ENCODE measurements at regions not wholly inside any gene's neighbourhood (a gene's known extent, or its start where the extent isn't known, plus 50 kb on each side); places are given as distances from the start of the nearest gene placed in this dataset.

GRCh38 chr16:51085271-51085670 lies 65.8 kb downstream of the SALL1 start:
- DNase-seq (ENCODE audit: insufficient read length, low spot score) (no peak), FAIRE-seq (no peak)

- no peak for DNase-seq (ENCODE audit: insufficient read length, low spot score)
- FAIRE-seq: no peak
These were observed 66.8 kb downstream of the SALL1 start for GRCh38 chr16:51084074-51084928.

GRCh38 chr16:51072591-51072990 lies 78.5 kb downstream of the SALL1 start:
- FAIRE-seq (no peak), DNase-seq (ENCODE audit: insufficient read length, low spot score) (no peak)

GRCh38 chr16:51071326-51071725 lies 79.7 kb downstream of the SALL1 start:
- DNase-seq (ENCODE audit: insufficient read length, low spot score) (no peak), FAIRE-seq (no peak)

- FAIRE-seq: no peak
- DNase-seq (ENCODE audit: insufficient read length, low spot score): no peak
These were observed 83.7 kb downstream of the SALL1 start for GRCh38 chr16:51067352-51067751.

- FAIRE-seq (no peak), DNase-seq (ENCODE audit: insufficient read length, low spot score) (no peak)
These were observed 89.0 kb downstream of the SALL1 start for GRCh38 chr16:51062039-51062438.

- FAIRE-seq: no peak
- DNase-seq (ENCODE audit: insufficient read length, low spot score): no peak
These were observed 89.7 kb downstream of the SALL1 start for GRCh38 chr16:51061328-51061727.

- FAIRE-seq (no peak), DNase-seq (ENCODE audit: insufficient read length, low spot score) (no peak)
These were observed 93.1 kb downstream of the SALL1 start for GRCh38 chr16:51057969-51058337.

GRCh38 chr16:51057102-51057793 lies 93.8 kb downstream of the SALL1 start:
- FAIRE-seq (no peak), DNase-seq (ENCODE audit: insufficient read length, low spot score) (no peak)

- no peak for FAIRE-seq
- no peak for DNase-seq (ENCODE audit: insufficient read length, low spot score)
These were observed 94.7 kb downstream of the SALL1 start for GRCh38 chr16:51056331-51056730.

GRCh38 chr16:51055434-51055833 lies 95.6 kb downstream of the SALL1 start:
- no peak for DNase-seq (ENCODE audit: insufficient read length, low spot score)
- no peak for FAIRE-seq

GRCh38 chr16:51053775-51054174 lies 97.3 kb downstream of the SALL1 start:
- DNase-seq (ENCODE audit: insufficient read length, low spot score) (no peak), FAIRE-seq (no peak)

- FAIRE-seq: no peak
- DNase-seq (ENCODE audit: insufficient read length, low spot score): no peak
These were observed 99.4 kb downstream of the SALL1 start for GRCh38 chr16:51051671-51052070.

GRCh38 chr16:51050377-51050706 lies 100.7 kb downstream of the SALL1 start:
- no peak for FAIRE-seq
- no peak for DNase-seq (ENCODE audit: insufficient read length, low spot score)

GRCh38 chr16:51049678-51050376 lies 101.2 kb downstream of the SALL1 start:
- no peak for DNase-seq (ENCODE audit: insufficient read length, low spot score)
- FAIRE-seq: no peak

- FAIRE-seq: no peak
- no peak for DNase-seq (ENCODE audit: insufficient read length, low spot score)
These were observed 101.8 kb downstream of the SALL1 start for GRCh38 chr16:51049276-51049675.

- FAIRE-seq: no peak
- no peak for DNase-seq (ENCODE audit: insufficient read length, low spot score)
These were observed 102.5 kb downstream of the SALL1 start for GRCh38 chr16:51048544-51048943.

GRCh38 chr16:51045794-51046193 lies 105.3 kb downstream of the SALL1 start:
- FAIRE-seq (no peak), DNase-seq (ENCODE audit: insufficient read length, low spot score) (no peak)

GRCh38 chr16:51045186-51045585 lies 105.9 kb downstream of the SALL1 start:
- no peak for FAIRE-seq
- DNase-seq (ENCODE audit: insufficient read length, low spot score): no peak

GRCh38 chr16:51041546-51041945 lies 109.5 kb downstream of the SALL1 start:
- no peak for DNase-seq (ENCODE audit: insufficient read length, low spot score)
- no peak for FAIRE-seq

GRCh38 chr16:51040637-51041036 lies 110.4 kb downstream of the SALL1 start:
- FAIRE-seq (no peak), DNase-seq (ENCODE audit: insufficient read length, low spot score) (no peak)

All from GM19239 (cell line).